ENCODE measurements at regions not wholly inside any gene's neighbourhood (a gene's known extent, or its start where the extent isn't known, plus 50 kb on each side); places are given as distances from the start of the nearest gene placed in this dataset.

DNA sequence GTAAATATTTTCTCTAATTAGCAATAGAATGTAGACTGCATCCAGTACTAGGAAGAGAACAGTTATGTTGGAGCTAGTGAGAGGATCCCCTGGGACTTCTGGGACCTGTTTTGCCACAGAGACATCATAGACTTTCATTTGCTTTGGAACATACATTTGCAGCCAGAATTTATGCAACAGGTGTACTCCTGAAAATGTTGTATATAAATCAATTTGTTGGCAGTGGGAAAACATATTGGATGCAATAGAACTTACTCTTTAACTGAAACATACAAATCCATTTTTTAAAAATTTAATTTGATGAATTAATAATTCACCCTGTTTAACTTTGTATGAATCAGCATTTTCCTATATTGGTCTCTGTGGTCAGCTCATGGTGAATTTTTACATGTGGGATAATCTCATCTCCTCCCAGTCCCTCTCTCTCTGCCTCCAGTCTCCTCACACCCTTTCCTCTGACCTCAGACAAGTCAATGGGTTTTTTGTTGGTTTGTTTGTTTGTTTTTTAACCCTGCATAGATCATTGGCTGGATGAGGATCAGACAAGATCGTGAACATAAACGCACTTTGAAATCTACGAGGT is 263.0 kb downstream of the LPIN1 start:
- TF ChIP-seq, protein P1, sequence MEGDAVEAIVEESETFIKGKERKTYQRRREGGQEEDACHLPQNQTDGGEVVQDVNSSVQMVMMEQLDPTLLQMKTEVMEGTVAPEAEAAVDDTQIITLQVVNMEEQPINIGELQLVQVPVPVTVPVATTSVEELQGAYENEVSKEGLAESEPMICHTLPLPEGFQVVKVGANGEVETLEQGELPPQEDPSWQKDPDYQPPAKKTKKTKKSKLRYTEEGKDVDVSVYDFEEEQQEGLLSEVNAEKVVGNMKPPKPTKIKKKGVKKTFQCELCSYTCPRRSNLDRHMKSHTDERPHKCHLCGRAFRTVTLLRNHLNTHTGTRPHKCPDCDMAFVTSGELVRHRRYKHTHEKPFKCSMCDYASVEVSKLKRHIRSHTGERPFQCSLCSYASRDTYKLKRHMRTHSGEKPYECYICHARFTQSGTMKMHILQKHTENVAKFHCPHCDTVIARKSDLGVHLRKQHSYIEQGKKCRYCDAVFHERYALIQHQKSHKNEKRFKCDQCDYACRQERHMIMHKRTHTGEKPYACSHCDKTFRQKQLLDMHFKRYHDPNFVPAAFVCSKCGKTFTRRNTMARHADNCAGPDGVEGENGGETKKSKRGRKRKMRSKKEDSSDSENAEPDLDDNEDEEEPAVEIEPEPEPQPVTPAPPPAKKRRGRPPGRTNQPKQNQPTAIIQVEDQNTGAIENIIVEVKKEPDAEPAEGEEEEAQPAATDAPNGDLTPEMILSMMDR (optimal IDR thresholded peaks at IDR 0.05 in 1 of 3, IDR thresholded peaks at IDR 0.05 in 1 of 3, conservative IDR thresholded peaks at IDR 0.05 in 1 of 3; ENCODE audit: extremely low read depth in 1 of 3, insufficient read depth in 2 of 3, low read length in 3 of 3): no peak
- no peak for TF ChIP-seq EZH2 (IDR thresholded peaks at IDR 0.05; ENCODE audit: low read length)
- Histone ChIP-seq H2AFZ (ENCODE audit: control insufficient read depth, low read length) (no peak overlapping the region), H3K79me2 (ENCODE audit: control insufficient read depth, insufficient read depth, low read length) (no peaks in the 10 kb centered on the region), H3K9me3 (ENCODE audit: control insufficient read depth, low read depth, low read length) (no peaks in the 10 kb centered on the region), H3K27me3 (ENCODE audit: control insufficient read depth, extremely low read depth, insufficient read depth, low read length) (no peaks in the 10 kb centered on the region), H3K4me3 (ENCODE audit: control insufficient read depth in 2 of 3, extremely low read depth in 1 of 3, insufficient read depth in 2 of 3, low read depth in 1 of 3, low read length in 3 of 3) (no peak overlapping the region), H3K9me1 (ENCODE audit: control insufficient read depth, extremely low read depth, insufficient read depth, low read length) (no peaks in the 10 kb centered on the region), H3K4me1 (ENCODE audit: control insufficient read depth, extremely low read depth, insufficient read depth, low read length) (peaks cover 18% of the 10 kb centered on the region), H3K36me3 (ENCODE audit: control insufficient read depth in 2 of 2, extremely low read depth in 1 of 2, insufficient read depth in 2 of 2, low read length in 2 of 2) (no peaks in the 10 kb centered on the region), H3K4me2 (ENCODE audit: control insufficient read depth, extremely low read depth, insufficient read depth, low read depth, low read length) (no peak overlapping the region), H3K27ac (ENCODE audit: control insufficient read depth, insufficient read depth, low read length) (no peak overlapping the region), H4K20me1 (ENCODE audit: control insufficient read depth, extremely low read depth, insufficient read depth, low read length) (no peaks in the 10 kb centered on the region), H3K9ac (ENCODE audit: control insufficient read depth, extremely low read depth, insufficient read depth, low read length) (no peak overlapping the region)
- dilution Hi-C loops (cut with MboI; ENCODE audit: extremely low pct_ligation_motif_present, low sequenced_read_pairs): no loop called here
- DNase-seq (ENCODE audit: low read depth, low spot score) (no peak), FAIRE-seq (no peak)

DNA sequence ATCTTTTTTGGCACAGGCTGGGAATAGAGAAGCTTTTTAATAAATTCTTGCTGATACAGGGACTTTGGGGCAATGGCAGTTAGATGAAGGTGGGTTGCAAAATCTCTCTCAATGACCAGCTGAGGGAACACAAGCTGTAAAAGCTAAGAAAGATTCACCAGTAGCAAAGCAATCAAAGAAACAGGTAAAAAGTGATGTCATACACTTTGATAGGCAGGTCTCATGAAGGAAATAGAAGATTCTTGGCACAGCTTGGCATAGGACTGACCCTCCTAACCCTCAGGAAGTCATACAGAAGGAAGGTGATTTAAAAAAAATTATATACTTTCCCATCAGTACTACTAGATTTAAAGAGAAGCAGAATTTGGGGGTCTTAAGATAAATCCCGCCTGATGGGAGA is 263.6 kb downstream of the LPIN1 start:
- no peak overlapping the region for H3K4me2 ChIP-seq (ENCODE audit: control insufficient read depth, extremely low read depth, insufficient read depth, low read depth, low read length)
- H3K27ac ChIP-seq (ENCODE audit: control insufficient read depth, insufficient read depth, low read length): no peak overlapping the region
- no peak for TF ChIP-seq EZH2 (IDR thresholded peaks at IDR 0.05; ENCODE audit: low read length)
- TF ChIP-seq, protein P1 (optimal IDR thresholded peaks at IDR 0.05 in 1 of 3, IDR thresholded peaks at IDR 0.05 in 1 of 3, conservative IDR thresholded peaks at IDR 0.05 in 1 of 3; ENCODE audit: extremely low read depth in 1 of 3, insufficient read depth in 2 of 3, low read length in 3 of 3): no peak
- H3K9me3 ChIP-seq (ENCODE audit: control insufficient read depth, low read depth, low read length): no peaks in the 10 kb centered on the region
- no peaks in the 10 kb centered on the region for H3K27me3 ChIP-seq (ENCODE audit: control insufficient read depth, extremely low read depth, insufficient read depth, low read length)
- no peak for DNase-seq (ENCODE audit: low read depth, low spot score)
- no peaks in the 10 kb centered on the region for H4K20me1 ChIP-seq (ENCODE audit: control insufficient read depth, extremely low read depth, insufficient read depth, low read length)
- dilution Hi-C loops (cut with MboI; ENCODE audit: extremely low pct_ligation_motif_present, low sequenced_read_pairs): no loop called here
- H3K79me2 ChIP-seq (ENCODE audit: control insufficient read depth, insufficient read depth, low read length): no peaks in the 10 kb centered on the region
- no peaks in the 10 kb centered on the region for H3K9me1 ChIP-seq (ENCODE audit: control insufficient read depth, extremely low read depth, insufficient read depth, low read length)
- H3K4me3 ChIP-seq (ENCODE audit: control insufficient read depth in 2 of 3, extremely low read depth in 1 of 3, insufficient read depth in 2 of 3, low read depth in 1 of 3, low read length in 3 of 3): no peak overlapping the region
- peaks cover 18% of the 10 kb centered on the region for H3K4me1 ChIP-seq (ENCODE audit: control insufficient read depth, extremely low read depth, insufficient read depth, low read length)
- H3K36me3 ChIP-seq (ENCODE audit: control insufficient read depth in 2 of 2, extremely low read depth in 1 of 2, insufficient read depth in 2 of 2, low read length in 2 of 2): no peaks in the 10 kb centered on the region
- H2AFZ ChIP-seq (ENCODE audit: control insufficient read depth, low read length): no peak overlapping the region
- H3K9ac ChIP-seq (ENCODE audit: control insufficient read depth, extremely low read depth, insufficient read depth, low read length): no peak overlapping the region
- no peak for FAIRE-seq
